ENCODE measurements at regions not wholly inside any gene's neighbourhood (a gene's known extent, or its start where the extent isn't known, plus 50 kb on each side); places are given as distances from the start of the nearest gene placed in this dataset.

DNA sequence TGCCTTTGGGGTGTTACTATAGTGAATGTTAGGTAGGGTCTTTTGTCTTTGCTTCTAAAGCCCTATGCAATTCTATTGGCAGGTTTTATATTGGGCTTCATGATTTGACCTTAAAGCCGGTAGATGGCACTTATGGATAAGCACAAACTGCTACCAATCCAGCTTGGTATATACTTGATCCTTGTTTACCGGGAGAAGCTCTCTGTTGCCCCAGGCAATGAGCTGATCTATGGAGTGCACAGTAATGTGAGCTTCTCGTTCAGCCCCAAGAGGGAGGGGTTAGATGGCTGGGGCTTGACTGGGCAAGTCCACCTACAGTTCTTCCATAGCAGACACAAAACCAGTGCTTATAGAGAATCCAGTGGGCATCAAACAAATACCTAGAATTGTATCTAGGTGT lies 287.2 kb upstream of the CT83 start:
- TF ChIP-seq POLR2AphosphoS5 (IDR thresholded peaks at IDR 0.05): no peak
- TF ChIP-seq POLR2A (IDR thresholded peaks at IDR 0.05): no peak
- TF ChIP-seq, protein P1, sequence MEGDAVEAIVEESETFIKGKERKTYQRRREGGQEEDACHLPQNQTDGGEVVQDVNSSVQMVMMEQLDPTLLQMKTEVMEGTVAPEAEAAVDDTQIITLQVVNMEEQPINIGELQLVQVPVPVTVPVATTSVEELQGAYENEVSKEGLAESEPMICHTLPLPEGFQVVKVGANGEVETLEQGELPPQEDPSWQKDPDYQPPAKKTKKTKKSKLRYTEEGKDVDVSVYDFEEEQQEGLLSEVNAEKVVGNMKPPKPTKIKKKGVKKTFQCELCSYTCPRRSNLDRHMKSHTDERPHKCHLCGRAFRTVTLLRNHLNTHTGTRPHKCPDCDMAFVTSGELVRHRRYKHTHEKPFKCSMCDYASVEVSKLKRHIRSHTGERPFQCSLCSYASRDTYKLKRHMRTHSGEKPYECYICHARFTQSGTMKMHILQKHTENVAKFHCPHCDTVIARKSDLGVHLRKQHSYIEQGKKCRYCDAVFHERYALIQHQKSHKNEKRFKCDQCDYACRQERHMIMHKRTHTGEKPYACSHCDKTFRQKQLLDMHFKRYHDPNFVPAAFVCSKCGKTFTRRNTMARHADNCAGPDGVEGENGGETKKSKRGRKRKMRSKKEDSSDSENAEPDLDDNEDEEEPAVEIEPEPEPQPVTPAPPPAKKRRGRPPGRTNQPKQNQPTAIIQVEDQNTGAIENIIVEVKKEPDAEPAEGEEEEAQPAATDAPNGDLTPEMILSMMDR (IDR thresholded peaks at IDR 0.05): no peak
